NCI-H1436 (cell line): ENCODE measurements at regions not wholly inside any gene's neighbourhood (a gene's known extent, or its start where the extent isn't known, plus 50 kb on each side); places are given as distances from the start of the nearest gene placed in this dataset.

Source experiments
- DNase-seq: peaks from one replicate; lab custom pipeline; 2025; lab: John Stamatoyannopoulos, UW

GRCh38 chr11:13062115-13062514 is 53.0 kb downstream of the RASSF10 start:
- DNase-seq, result no peak

DNA sequence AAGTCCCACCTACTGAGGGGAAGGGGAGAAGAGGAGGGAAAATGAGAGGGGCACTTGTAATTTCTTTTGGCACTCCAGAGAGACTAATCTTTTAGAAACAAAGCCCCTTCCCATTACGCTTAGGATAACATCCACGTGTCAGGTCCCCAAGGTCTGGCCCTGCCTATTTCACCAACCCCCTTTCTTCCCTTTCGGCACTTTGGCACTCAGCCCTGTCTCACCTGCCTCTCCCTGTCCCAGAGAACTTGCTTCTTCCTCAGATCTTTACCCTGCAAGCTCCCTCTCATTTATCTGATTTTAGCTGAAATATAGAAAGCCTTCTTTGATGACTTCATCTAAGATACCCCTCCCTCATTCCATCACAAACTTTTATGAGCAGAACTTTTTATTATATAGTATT is 55.5 kb downstream of the RASSF10 start:
- DNase-seq, result no peak

DNA sequence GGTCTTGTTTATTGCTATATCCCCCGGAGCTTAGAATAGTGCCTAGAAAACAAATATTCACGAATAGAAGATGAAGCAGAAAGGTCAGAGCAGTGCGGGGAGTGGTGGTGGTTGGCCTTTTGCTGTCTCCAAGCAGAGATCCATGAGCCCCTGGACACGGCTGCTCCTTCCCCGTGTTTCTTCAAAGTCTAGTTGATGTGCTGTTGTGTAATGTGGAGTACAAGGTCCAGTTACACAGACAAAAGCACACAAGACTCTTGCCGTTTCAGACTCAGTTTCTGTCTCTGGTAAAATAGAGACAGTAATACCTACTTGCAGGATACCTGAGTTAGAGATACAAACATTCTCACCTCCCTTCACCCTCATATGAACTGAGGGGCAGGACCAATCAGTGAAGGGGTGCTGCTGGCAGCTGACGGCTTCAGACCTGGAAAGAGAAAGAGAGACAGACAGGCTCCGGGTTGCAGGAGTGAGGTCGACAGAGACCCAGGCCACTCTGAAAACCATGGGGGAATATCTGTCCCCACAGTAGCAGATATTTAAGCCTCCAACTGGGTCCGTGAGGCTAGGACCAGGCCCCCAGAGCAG is 56.2 kb downstream of the RASSF10 start:
- no peak for DNase-seq

- DNase-seq, result no peak
Measured at GRCh38 chr11:13068211-13068610, 59.1 kb downstream of the RASSF10 start.

GRCh38 chr11:13073119-13073981 is 64.2 kb downstream of the RASSF10 start:
- DNase-seq, result no peak

- DNase-seq, result no peak
Measured at GRCh38 chr11:13074714-13075464, 65.8 kb downstream of the RASSF10 start.

GRCh38 chr11:13076961-13077360 is 67.8 kb downstream of the RASSF10 start:
- DNase-seq, result no peak

DNA sequence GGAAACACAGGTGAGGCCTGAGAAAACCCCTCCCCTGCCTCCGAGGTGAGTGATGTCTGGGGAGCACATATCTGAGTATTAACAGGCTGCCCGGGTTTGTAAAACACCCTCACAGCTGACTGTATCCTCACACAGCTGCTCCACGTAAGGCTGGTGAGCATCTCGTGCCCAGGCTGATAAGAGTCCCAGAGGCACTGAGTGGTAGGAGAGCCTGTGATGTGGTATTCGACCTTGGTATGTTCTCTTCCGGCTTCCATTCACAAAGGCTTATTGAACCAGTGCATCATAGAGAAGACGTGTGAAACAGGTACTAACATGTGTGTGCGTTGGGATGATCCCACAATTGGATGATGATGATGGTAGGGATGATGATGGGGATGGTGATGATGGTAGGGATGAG is 71.7 kb downstream of the RASSF10 start:
- no peak for DNase-seq

- no peak for DNase-seq
Measured at GRCh38 chr11:13082588-13082987, 73.5 kb downstream of the RASSF10 start.

DNA sequence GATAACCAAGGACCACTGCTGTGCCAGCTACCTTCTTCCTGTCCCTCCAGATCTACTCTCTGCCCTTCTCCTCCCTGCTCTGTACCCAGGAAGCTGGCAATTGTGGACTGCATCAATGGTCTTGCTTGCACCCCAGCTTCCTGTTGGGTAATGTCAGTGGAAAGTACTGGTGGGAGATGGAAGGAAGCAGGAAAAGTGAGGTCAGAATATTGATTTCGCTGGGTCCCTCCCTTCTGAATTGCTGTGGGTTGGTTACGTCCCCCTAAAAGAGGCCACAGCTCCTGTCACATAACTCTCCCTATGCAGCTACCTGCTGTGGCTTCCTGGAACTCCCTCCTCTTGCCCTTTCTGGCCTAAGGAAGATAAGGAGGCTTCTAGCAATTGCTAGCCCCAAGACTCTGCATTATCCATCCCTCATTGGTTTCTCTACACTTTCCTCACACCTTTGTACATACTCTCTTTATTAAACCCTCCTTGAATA is 81.2 kb downstream of the RASSF10 start:
- no peak for DNase-seq

- no peak for DNase-seq
Measured at GRCh38 chr11:13091373-13091772, 82.3 kb downstream of the RASSF10 start.

- no peak for DNase-seq
Measured at GRCh38 chr11:13091804-13092203, 82.7 kb downstream of the RASSF10 start.

DNA sequence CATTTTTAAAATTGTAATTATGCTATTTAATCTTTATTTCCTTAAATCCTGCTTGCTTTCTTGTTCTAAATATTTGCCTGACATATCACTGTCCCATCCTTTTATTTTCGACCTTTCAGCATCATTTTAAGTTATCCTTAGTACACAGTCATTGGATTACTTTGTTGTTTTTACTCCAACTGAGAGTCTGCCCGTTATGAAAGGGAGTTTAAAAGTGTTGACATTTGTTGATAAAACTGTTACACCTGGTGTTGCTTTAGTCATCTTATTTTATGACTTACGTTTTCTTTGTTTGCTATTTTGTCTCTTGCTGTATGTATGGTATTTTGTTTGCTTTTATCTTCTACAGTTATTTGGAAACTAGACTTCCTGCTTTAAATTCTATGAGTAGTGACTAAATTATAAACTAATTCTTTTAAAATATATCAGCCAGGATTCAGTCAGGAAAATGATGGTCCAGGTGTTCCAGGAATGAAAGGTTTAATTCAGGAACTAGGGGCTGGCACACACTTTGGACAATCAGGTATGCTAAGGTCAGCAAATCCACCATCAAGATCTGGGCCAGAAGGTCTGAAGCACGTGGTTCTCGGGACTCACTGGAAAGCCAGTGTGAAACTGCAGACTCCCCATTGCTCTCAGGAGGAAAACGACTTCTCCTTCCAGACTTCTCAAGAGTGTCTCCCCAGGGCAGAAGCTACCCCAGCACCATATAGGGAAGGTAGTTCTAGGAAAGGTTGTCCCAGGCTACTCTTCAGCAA is 86.0 kb downstream of the RASSF10 start:
- DNase-seq, result no peak

GRCh38 chr11:13098063-13098462 is 88.9 kb downstream of the RASSF10 start:
- peak; percentile 79 for DNase-seq

DNA sequence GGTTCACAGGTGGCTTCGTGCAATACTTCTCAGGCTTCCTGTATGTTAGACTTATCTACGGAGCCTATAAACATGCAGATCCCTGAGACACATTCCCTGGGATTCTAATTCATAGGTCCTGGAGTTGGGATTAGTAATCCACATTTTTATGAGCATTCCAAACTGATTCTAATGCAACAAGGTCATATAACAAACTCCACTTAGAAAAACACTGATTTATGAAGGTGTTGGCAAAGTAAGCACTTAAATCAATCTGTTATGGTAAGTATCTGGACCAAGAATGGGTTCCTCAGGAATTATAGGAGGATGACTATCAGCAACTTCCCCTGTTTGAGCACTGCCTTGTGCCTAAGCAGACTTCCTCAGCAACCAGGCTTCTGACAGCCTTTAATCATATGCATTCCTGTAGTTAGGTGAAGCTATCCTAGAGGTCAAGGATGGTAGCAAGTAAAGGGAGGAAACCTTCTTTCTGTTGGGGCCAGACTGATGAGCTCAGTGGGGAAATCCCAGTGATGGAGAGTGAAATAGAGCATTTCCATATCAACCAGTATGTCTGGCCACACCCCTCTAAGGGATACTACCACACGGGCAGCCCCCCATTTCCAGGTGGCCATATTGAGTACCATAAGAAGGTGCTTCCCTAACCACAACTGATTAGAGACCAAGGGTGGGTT is 89.6 kb downstream of the RASSF10 start:
- DNase-seq, result no peak

- DNase-seq, result no peak
Measured at GRCh38 chr11:13101644-13102512, 92.8 kb downstream of the RASSF10 start.

- no peak for DNase-seq
Measured at GRCh38 chr11:13102513-13102840, 93.4 kb downstream of the RASSF10 start.

- peak; percentile 51 for DNase-seq
Measured at GRCh38 chr11:13102865-13103539, 93.9 kb downstream of the RASSF10 start.

DNA sequence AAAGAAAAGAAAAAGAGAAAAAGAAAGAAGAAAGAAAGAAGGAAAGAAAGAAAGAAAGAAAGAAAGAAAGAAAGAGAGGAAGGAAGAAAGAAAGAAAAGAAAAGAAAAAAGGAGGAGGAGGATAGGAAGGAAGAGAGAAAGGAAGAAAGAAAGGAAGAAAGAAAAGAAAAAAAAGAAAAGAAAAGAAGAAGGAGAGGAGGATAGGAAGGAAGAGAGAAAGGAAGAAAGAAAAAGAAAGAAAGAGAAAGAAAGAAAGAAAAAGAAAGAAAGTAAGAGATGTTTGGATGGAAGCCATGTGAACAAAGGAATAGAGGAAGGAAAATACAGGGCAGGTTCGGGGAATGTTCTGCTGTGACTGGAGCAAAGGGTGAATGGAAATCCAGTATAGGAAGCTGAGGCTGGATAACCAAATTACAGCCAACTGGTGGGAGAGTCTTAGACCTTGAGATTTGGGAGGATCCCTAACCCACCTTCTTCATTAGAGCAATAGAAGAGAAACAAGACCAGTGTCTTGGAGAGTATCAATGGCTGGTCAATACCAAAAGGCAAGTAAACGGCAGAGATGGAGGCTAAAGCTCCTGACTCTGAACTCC is 94.9 kb downstream of the RASSF10 start:
- DNase-seq, result no peak
